ENCODE measurements at regions not wholly inside any gene's neighbourhood (a gene's known extent, or its start where the extent isn't known, plus 50 kb on each side); places are given as distances from the start of the nearest gene placed in this dataset.

GRCh38 chr3:54032598-54032997 lies 89.8 kb upstream of the CACNA2D3 start:
- no peak overlapping the region for H3K27ac ChIP-seq
- no peak for DNase-seq (ENCODE audit: low spot score in 2 of 2)
- no peaks in the 10 kb centered on the region for H3K27me3 ChIP-seq
- no peak overlapping the region for H3K4me3 ChIP-seq
- no peak for TF ChIP-seq POLR2AphosphoS5 (IDR thresholded peaks at IDR 0.05)
- TF ChIP-seq POLR2A (IDR thresholded peaks at IDR 0.05), result no peak
- TF ChIP-seq CTCF (IDR thresholded peaks at IDR 0.05), result no peak
- no peaks in the 10 kb centered on the region for H3K36me3 ChIP-seq
- no peaks in the 10 kb centered on the region for H3K9me3 ChIP-seq
- no peaks in the 10 kb centered on the region for H3K4me1 ChIP-seq
- intact Hi-C loops (cut with DNase I; ENCODE audit: low total_unique reads), result no loop called here

GRCh38 chr3:54028372-54028771 lies 94.0 kb upstream of the CACNA2D3 start:
- TF ChIP-seq POLR2A (IDR thresholded peaks at IDR 0.05) (no peak), CTCF (IDR thresholded peaks at IDR 0.05) (no peak), POLR2AphosphoS5 (IDR thresholded peaks at IDR 0.05) (no peak)
- Histone ChIP-seq H3K36me3 (no peaks in the 10 kb centered on the region), H3K27ac (no peak overlapping the region), H3K27me3 (no peaks in the 10 kb centered on the region), H3K4me3 (no peak overlapping the region), H3K4me1 (no peaks in the 10 kb centered on the region), H3K9me3 (no peaks in the 10 kb centered on the region)
- intact Hi-C loops (cut with DNase I; ENCODE audit: low total_unique reads), result no loop called here
- DNase-seq (ENCODE audit: low spot score in 2 of 2), result no peak

GRCh38 chr3:54026543-54026942 lies 95.8 kb upstream of the CACNA2D3 start:
- Histone ChIP-seq H3K4me1 (no peaks in the 10 kb centered on the region), H3K27me3 (no peaks in the 10 kb centered on the region), H3K9me3 (no peaks in the 10 kb centered on the region), H3K27ac (no peak overlapping the region), H3K36me3 (no peaks in the 10 kb centered on the region), H3K4me3 (no peak overlapping the region)
- intact Hi-C loops (cut with DNase I; ENCODE audit: low total_unique reads), result no loop called here
- DNase-seq (ENCODE audit: low spot score in 2 of 2), result no peak
- TF ChIP-seq POLR2A (IDR thresholded peaks at IDR 0.05) (no peak), POLR2AphosphoS5 (IDR thresholded peaks at IDR 0.05) (no peak), CTCF (IDR thresholded peaks at IDR 0.05) (no peak)

- Histone ChIP-seq H3K27ac (no peak overlapping the region), H3K27me3 (no peaks in the 10 kb centered on the region), H3K4me1 (no peaks in the 10 kb centered on the region), H3K36me3 (no peaks in the 10 kb centered on the region), H3K9me3 (peaks cover 7 to 11% of the 10 kb centered on the region in 2 donors), H3K4me3 (no peak overlapping the region)
- TF ChIP-seq CTCF (IDR thresholded peaks at IDR 0.05), result no peak
- no peak for TF ChIP-seq POLR2A (IDR thresholded peaks at IDR 0.05)
- no peak for TF ChIP-seq POLR2AphosphoS5 (IDR thresholded peaks at IDR 0.05)
- no peak for DNase-seq (ENCODE audit: low spot score in 2 of 2)
- intact Hi-C loops (cut with DNase I; ENCODE audit: low total_unique reads), result no loop called here
These were observed 101.3 kb upstream of the CACNA2D3 start for GRCh38 chr3:54021071-54021470.

GRCh38 chr3:54020436-54020835 lies 101.9 kb upstream of the CACNA2D3 start:
- Histone ChIP-seq H3K36me3 (no peaks in the 10 kb centered on the region), H3K27me3 (no peaks in the 10 kb centered on the region), H3K4me3 (no peak overlapping the region), H3K9me3 (peaks cover 7 to 11% of the 10 kb centered on the region in 2 donors), H3K4me1 (no peaks in the 10 kb centered on the region), H3K27ac (no peak overlapping the region)
- DNase-seq (ENCODE audit: low spot score in 2 of 2), result no peak
- intact Hi-C loops (cut with DNase I; ENCODE audit: low total_unique reads), result no loop called here
- no peak for TF ChIP-seq CTCF (IDR thresholded peaks at IDR 0.05)
- TF ChIP-seq POLR2A (IDR thresholded peaks at IDR 0.05), result no peak
- no peak for TF ChIP-seq POLR2AphosphoS5 (IDR thresholded peaks at IDR 0.05)

Data from breast epithelium (tissue), 4 donors.